Stimulated activated CD8-positive, alpha-beta memory T cell treated with anti-CD3 and anti-CD28 coated beads, Interleukin-7, amount 100 ng/mL, for 48 hours (primary cell): ENCODE measurements at regions not wholly inside any gene's neighbourhood (a gene's known extent, or its start where the extent isn't known, plus 50 kb on each side); places are given as distances from the start of the nearest gene placed in this dataset.

Experiments used
- DNase-seq, 2 donors: peaks; one replicate each; pipeline ENCODE4 v3.0.0-alpha.2; 2020; ENCODE audit warnings: low read depth in 1 of 2; ENCODE audit errors: extremely low read depth in 1 of 2

DNA sequence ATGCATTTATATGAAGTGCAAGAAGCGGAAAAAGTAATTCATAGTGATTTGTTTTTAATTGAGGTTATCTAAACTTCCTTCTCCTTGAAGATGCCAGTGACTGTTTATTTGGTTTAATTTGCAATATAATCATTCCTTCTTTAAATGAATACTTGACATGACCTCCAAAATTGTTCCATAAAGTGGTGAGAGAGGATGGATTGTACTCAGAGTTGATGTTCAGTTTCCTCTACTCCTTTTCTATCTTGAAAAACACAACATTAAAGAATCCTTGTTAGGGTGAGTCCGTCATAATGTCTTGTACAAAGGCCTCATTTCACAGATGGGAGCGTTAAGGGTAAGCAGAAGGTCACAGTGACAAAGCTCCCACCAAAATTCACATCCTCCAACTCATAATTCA lies 756.1 kb upstream of the KLHL29 start:
- no peak for DNase-seq

DNA sequence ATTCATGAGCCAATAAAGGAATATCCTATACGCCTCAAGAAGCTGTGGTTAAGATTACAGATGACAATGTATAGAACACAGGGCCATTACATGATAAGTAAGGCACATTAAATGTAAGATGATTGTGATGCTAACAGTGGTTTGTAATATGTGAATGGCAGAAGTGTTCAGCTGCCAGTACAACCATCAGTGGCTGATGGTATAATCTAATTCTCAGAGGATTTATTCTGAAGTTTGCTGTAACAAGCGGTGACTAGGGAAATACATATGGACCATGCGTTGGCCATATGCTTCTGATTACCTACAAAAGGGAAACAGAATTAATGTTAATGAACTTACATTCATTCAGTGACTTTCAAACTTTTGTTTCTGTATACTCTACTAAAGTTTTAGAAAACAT lies 750.8 kb upstream of the KLHL29 start:
- no peak for DNase-seq

DNA sequence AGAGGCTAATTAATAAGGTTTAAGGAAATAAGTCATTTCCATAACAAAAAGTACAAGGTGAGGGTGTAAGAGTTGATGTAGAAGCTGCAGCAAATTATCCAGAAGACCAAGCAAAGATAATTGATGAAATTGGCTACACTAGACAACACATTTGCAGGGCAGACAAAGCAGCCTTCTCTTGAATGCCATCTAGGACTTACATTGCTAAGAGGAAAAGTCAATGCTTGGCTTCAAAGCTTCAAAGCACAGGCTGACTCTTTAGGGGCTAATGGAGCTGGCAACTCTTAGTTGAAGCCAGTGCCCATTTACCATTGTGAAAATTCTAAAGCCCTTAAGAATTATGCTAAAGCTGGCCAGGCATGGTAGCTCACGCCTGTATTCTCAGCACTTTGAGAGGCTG lies 728.6 kb upstream of the KLHL29 start:
- no peak for DNase-seq

DNA sequence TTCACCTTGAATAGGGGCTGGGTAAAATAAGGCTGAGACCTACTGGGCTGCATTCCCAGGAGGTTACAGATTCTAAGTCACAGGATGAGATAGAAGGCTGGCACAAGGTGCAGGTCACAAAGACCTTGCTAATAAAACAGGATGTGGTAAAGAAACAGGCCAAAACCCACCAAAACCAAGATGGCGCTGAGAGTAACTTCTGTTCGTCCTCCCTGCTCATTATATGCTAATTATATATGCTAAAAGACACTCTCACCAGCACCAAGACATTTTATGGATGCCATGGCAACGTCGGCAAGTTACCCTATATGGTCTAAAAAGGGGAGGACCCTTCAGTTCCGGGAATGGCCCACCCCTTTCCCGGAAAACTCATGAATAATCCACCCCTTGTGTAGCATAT lies 711.5 kb upstream of the KLHL29 start:
- no peak for DNase-seq

DNA sequence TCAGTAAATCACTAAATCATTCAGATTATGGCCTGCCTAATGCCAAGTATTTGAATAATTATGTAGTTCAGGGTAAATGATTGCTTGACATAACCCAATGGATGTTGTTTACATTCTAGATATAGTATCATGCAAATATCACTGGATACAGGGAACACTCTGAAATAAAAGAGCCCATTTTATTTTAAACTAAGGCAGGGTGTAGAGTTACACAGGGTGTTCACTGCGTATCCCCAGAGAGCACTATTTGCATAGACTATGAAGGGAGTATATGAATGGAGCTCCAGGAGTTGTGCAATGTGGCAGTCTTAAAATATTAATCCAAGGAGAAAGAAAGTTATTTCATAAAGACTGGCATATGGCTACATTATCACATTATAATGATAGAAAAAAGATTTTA lies 701.1 kb upstream of the KLHL29 start:
- no peak for DNase-seq

DNA sequence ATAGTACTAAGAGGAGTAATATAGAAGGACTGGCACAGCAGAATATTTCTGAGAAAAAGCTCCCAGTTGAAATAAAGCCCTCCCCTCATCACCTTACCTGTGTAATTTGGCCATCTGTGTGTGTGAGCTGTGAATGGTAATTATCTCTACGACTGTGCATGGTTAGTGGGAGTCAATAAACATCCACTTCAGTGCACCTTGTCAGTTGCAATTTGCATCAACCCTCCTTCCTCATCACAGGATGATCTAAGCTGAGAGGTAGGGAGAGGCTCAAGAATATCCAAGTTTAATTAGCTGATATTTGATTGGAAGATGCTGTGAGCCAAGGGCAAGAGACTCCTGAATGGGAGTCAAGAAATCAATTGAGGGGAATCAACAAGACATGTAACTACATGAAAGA lies 694.9 kb upstream of the KLHL29 start:
- no peak for DNase-seq

DNA sequence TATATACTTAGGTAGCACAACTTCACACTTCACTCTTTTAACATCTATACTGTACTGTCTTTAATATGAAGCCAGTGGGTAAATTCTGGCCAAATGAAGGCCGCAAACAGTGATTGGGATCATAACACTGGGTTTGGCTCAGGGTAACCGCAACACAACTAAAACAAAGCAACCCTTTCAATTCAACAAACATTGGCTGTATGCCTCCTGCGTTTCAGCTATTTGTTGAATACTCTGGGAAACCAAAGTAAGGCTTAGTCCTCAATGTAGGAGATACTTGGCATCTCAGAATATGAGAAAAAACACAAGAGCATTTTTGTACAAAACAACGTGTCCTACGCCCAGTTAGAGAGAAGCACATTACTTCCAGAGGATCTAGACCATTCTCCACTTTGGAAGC lies 693.3 kb upstream of the KLHL29 start:
- no peak for DNase-seq

DNA sequence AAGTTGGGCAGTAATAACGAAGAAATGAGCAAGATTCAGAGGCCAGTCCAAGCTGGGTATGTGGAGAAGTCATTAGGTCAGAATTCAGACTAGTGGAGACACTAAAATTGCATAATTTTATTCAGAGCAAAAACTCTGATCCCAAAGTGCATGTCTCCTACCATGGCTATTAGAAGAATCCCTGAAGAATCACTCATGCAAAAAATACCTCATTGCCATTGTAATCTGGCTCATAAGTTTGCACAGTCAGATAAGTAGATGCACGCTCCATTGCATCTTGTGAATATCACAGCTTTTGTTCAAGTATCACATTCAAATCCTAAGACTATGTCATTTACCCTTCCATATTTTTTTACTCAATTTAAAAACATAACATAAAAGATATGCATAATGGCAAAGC lies 692.2 kb upstream of the KLHL29 start:
- DNase-seq, result no peak

DNA sequence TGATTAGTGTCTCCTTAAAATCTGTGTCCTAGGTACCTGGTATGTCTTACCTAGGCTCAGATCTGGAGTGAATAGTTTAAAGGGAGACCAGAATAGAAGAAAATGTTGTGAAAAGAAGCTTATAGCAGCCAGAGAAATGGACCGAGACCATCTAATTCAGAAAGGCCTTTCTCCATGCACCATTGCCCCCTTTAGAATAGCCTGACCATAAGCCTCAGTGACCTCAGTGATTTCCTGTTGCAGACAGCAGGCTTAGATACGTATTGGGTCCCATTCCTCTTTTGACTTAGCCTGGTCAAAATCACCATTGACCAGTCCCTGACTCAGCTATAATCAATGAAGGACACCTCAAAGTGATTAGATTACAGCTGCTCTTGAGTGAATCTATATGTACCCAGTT lies 690.7 kb upstream of the KLHL29 start:
- DNase-seq, result no peak

DNA sequence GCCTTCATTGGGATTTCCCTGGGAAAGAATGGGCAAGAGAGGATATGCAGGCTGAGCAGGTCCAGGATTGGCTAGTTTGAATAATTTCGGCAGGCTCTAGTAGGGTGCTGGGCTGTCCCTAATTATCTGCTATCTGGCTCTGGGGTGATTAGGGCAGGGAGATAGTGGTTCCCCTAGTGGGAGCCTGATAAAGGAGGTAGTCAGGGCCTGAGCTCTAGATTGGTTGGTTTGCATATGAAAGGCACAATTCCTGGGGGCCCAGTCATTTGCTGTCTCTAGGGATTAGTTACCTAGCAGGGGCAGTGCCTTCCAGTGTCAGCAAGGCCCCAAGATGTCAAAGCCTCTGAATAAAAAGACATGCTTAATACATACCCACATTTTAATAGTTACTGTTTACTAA lies 690.1 kb upstream of the KLHL29 start:
- no peak for DNase-seq

DNA sequence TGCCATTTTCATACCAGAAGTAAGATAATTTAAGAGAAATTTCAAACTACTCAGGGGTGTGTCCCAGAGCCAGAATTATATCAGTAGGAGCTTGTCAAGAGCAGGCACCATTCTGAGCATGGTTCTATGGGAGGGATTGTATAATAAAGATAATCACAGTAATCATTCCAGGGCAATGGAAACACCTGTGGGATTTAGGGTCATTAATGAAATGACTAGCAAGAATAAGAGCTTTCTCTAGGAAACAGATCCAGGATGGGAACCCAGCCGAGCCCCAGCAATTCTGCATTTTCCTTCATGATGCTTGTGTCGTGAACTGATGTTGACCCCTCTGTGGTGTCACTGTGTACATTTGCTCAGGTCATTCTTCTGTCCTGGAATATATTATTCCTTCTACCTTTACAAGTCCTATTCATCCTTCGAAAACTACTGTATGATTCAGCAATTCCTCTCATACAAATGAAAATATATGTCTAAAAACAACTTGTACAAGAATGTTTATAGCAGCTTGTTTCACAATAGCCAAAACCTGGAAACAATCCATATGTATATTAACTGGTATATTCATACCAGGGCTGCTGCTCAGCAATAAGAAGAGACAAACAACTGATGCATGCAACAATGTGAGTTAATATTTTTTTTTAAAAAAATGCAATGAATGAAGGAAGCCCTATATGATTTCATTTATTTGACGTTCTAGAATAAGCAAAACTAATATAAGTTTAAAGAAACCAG lies 687.8 kb upstream of the KLHL29 start:
- DNase-seq, result no peak

DNA sequence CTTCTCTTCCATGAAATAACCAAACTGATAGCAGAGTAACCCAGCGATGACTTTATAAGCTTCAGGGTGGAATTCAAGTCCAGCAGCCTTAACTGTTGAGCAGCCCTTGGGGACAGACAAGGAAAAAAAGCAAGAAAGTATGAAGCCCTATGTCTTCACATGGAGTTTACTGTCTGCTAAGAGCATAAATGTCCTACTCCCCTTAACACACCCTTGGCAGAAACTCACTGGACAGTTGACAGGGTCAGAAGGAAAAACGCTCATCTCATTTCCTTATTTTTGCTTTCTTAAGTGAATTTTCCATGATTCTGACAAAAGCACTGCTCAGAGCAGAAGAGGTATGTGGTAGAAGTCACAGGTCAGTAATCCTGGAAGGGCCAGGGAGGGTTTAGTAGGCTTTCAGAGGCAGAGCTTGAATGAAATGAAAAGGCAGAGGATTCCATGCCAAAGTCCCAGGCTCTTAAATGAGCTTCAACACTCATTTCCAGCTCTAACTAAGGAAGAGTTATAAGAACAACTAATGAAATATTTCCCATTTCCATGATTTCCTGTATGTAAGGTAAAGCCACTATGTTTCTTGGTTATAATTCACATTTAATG lies 683.3 kb upstream of the KLHL29 start:
- DNase-seq, result no peak

DNA sequence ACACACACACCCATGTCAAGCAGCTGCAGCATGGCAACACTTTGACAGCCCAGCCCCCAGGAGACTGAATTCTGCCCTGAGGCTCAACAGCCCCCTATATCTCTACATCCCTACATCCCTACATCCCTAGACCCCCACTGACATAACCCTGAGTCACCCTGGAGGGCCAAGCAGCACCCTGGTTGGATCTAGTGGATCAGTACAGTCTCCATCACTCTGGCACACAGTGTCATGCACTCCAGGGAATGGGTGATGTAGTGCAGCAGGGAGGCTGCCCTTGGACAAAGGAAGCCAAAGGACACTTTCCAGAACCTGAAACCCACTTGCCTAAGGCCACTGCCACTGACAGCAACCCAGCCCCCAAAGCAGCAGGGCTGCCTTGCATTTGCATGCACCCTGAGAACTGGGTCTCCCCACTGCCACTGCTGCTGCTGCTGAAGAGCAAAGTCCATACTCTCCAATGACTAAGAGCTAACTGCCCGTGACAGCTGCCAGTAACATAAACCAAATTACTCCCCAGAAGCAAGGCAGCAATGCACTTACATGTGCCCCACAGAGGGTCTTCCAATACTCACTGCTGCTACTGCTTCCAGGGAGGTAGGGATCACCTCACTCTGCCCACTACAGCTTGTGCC lies 681.6 kb upstream of the KLHL29 start:
- DNase-seq, result no peak

DNA sequence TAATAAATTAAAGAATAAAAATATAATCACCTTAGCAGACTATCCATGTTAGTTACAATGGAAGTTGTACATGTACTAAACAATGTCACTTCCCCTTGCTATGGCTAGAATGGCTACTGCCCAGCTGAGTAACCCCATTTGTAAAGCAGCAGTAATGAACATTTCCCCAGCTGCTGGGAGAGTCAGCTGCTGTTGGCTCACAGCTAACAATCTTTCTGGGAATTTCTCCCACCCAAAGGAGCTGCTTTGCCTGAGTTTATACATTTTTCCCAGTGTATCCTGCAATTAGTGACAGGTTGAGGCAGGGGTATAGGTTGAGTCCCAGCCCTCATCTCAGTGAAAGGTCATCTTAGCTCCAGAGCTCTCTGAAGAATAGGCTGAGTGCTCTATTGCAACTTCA lies 665.6 kb upstream of the KLHL29 start:
- DNase-seq, result no peak

DNA sequence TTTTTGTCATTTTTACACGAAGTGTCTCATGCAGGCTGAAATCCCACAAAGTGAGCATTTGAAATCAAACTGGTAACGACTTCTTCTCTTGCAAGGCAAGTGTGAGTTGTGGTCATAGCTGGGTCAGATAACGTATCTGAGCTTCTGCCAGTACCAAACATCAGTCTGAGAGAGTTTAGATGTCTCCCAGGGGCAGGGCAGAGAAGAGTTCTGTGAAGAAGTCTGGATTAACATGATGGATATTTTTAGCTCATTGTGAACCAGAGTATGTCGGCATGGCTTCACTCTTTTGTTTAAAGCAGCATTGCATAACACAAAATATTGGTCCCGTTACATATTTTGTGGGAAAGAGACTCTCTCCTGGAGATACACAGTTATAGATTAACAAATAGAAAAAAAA lies 655.5 kb upstream of the KLHL29 start:
- no peak for DNase-seq

DNA sequence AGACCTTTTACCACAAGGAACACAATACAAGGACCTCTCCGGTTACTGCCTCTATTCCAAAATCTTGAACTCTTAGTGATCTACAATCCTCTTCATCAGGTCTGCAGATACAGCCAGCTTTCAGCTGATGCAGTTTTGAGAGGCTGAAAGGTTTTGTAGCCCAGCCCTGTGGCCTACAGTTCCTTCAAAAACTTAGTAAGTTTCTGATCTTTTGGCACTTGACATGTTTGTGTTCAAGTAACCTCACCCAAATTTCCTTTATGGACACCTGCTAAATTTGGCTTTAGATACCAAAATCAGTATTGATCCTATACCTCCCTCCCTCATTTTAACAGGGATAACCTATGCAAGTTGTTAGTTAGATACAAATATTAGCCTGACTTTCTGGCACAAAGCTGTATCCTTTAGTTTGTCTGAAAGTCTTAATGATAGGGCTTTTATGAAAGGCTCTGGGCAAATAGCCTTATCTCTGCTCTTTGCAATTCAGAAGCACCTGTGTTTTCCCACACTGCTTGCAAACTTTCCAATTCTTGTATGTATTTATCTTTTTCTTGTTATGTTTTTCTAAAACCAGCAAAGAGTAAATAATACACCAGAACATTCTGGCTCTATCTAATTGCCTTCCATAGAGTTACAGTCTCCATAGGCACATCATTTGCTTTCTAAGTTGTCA lies 650.5 kb upstream of the KLHL29 start:
- no peak for DNase-seq

DNA sequence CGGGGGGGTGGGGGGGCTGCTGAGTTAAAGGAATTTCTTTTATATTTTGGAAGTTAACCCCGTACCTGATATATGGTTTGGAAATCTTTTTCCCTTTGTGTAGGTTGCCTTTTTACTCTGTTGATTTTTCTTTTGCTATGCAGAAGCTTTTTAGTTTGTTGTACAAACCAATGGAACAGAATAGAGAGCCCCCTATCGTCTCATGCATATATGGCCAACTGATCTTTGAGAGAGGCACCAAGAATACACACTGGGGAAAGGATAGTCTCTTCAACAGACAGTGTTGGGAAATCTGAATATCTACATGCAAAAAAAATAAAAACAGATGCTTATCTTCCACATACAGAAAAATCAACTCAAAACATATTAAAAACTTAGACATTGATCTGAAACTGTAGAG lies 647.8 kb upstream of the KLHL29 start:
- DNase-seq, result no peak

DNA sequence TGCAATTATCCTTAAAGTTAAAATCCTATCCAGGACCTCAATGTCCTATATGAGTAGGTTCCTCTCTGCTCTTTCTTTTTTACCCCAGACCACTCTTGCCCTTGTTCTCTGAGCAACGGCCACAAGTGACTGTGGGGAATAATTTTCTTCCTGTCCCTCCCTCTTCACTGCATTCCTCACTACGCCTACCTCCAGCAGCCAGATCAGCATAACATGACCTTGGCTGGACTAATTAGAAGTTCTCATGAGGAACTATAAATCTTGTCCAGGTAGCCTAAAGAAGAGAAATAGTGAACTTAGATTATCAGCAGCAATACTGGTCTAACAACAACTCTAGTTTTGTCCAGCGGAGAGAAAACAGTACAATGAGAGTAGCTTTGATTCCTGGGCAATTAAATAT lies 643.8 kb upstream of the KLHL29 start:
- no peak for DNase-seq

DNA sequence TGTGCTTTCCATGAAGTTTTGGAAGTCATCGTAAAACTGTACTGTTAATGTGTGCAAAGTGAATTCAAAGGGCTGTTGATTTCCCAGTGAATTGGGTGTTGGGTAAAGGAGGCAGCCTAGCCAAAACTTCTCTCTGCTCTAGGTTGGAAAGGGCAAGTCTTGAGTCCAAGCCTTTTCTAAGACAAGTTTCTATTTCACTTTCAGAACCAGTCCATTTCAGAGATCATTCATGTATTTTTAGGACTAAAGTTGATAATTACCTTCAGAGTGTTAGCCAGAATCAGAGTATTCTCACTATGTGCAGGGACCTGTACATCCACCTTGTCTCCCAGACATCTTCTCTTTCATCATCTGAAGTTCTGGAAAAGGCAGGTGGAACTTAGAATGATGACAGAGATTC lies 636.1 kb upstream of the KLHL29 start:
- no peak for DNase-seq

DNA sequence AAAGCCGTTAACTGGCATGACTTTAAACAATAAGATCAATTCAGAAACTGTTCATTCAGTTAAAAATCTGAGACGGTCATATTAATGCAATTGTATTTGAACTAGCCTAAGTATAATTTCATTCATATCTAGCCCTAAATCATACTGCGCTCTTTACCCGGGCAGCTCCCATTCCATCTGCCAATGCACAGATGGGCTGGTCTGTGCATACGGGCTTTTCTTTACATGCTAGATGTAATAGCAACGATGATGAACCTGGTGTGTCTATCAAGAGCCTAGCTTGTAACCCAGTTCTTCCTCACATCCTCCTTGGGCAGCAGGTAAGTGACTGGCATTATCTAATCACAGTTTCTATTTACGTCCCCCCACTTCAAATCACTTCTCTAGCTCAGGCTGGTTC lies 631.5 kb upstream of the KLHL29 start:
- no peak for DNase-seq

DNA sequence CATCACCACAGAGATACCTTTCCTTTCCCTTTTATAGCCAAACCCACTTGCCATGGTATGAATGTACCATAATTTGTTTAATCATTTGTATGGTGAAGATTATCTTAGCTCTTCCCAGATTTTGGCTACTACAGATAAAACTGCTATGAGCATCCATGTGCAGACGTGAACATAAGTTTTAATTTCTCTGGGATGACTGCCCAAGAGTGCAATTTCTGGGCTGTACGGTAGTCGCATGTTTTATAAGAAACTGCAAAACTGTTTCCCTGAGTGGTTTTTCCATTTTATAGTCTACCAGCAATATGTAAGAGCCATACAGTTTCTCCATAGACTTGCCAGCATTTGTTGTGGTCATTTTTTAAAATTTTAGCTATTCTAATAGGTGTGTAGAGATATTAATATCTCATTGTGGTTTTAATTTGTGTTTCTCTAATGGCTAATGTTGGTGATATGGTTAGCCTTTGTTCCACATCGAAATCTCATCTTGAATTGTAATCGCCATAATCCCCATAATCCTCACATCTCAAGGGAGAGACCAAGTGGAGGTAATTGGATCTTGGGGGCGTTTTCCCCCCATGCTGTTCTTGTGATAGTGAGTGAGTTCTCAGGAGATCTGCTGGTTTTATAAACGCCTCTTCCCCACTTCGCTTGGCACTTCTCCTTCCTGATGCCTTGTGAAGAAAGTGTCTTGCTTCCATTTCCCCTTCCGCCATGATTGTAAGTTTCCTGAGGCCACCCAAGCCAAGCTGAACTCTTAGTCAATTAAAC lies 628.5 kb upstream of the KLHL29 start:
- no peak for DNase-seq
